HepG2 (cell line): ENCODE measurements at regions not wholly inside any gene's neighbourhood (a gene's known extent, or its start where the extent isn't known, plus 50 kb on each side); places are given as distances from the start of the nearest gene placed in this dataset.

Source experiments
- MYC ChIP-seq: sonication (generic); formaldehyde crosslinking; IDR thresholded peaks from 2 replicates; pipeline ENCODE4 v1.9.0; 2021; ENCODE audit warnings: missing genetic modification reagents, borderline replicate concordance
- TGIF2 ChIP-seq: IDR thresholded peaks from 2 replicates; pipeline ENCODE4 v1.6.1; 2016; ENCODE audit warnings: control low read depth, missing compliant biosample characterization
- ZNF205 ChIP-seq: IDR thresholded peaks from 2 replicates; pipeline ENCODE4 v1.6.1; 2018; ENCODE audit warnings: missing biosample characterization, missing genetic modification reagents
- ZNF746 ChIP-seq: sonication (generic); formaldehyde crosslinking; IDR thresholded peaks from 2 replicates; pipeline ENCODE4 v1.8.0; 2022; ENCODE audit warnings: mild to moderate bottlenecking, missing genetic modification reagents
- ZNF766 ChIP-seq: sonication (generic); formaldehyde crosslinking; IDR thresholded peaks from 2 replicates; pipeline ENCODE4 v1.5.0; 2020; ENCODE audit warnings: missing genetic modification reagents, borderline replicate concordance
- TF ChIP-seq, protein P1 (sequence below): IDR thresholded peaks from 2 replicates; pipeline ENCODE4 v1.6.1; 2012; ENCODE audit warnings: low read depth, low read length, improper control_type of control experiment
- TF ChIP-seq, protein P2 (sequence below): sonication (generic); formaldehyde crosslinking; IDR thresholded peaks from 2 replicates; pipeline ENCODE4 v1.5.0; 2020; ENCODE audit warnings: mild to moderate bottlenecking, missing genetic modification reagents, moderate library complexity
- TF ChIP-seq, protein P3 (sequence below): IDR thresholded peaks from 2 replicates; pipeline ENCODE4 v1.6.1; 2012; ENCODE audit warnings: inconsistent platforms

DNA sequence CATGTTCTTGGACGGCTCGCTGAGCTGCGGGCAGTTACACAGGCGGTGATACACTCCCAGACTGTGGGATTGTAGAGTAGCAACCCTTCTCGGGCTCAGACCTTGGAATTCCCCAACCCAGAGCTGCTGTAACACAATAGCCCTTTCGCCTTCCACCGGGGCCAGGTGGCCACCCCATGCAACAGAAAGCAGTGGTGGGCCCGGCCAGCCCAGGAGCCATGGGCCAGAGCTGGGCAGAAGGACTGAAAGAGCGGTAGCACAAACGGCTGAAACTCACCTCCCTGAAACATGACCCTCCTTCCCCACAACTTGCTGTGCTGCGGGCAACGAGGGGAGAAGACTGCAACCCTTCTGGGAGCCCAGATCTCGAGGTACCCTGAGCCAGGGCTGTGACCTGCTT lies 429.0 kb downstream of the SLITRK1 start:
- TF ChIP-seq, protein P1, sequence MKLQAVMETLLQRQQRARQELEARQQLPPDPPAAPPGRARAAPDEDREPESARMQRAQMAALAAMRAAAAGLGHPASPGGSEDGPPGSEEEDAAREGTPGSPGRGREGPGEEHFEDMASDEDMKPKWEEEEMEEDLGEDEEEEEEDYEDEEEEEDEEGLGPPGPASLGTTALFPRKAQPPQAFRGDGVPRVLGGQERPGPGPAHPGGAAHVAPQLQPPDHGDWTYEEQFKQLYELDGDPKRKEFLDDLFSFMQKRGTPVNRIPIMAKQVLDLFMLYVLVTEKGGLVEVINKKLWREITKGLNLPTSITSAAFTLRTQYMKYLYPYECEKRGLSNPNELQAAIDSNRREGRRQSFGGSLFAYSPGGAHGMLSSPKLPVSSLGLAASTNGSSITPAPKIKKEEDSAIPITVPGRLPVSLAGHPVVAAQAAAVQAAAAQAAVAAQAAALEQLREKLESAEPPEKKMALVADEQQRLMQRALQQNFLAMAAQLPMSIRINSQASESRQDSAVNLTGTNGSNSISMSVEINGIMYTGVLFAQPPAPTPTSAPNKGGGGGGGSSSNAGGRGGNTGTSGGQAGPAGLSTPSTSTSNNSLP: no peak
- TF ChIP-seq, protein P2, sequence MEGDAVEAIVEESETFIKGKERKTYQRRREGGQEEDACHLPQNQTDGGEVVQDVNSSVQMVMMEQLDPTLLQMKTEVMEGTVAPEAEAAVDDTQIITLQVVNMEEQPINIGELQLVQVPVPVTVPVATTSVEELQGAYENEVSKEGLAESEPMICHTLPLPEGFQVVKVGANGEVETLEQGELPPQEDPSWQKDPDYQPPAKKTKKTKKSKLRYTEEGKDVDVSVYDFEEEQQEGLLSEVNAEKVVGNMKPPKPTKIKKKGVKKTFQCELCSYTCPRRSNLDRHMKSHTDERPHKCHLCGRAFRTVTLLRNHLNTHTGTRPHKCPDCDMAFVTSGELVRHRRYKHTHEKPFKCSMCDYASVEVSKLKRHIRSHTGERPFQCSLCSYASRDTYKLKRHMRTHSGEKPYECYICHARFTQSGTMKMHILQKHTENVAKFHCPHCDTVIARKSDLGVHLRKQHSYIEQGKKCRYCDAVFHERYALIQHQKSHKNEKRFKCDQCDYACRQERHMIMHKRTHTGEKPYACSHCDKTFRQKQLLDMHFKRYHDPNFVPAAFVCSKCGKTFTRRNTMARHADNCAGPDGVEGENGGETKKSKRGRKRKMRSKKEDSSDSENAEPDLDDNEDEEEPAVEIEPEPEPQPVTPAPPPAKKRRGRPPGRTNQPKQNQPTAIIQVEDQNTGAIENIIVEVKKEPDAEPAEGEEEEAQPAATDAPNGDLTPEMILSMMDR (CRISPR knock-in tag): no peak
- TF ChIP-seq ZNF746 (CRISPR knock-in tag): no peak
- no peak for TF ChIP-seq MYC (CRISPR knock-in tag)
- TF ChIP-seq ZNF205 (CRISPR knock-in tag): no peak
- TF ChIP-seq, protein P3, sequence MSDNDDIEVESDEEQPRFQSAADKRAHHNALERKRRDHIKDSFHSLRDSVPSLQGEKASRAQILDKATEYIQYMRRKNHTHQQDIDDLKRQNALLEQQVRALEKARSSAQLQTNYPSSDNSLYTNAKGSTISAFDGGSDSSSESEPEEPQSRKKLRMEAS: no peak
- TF ChIP-seq TGIF2 (CRISPR knock-in tag): no peak
- no peak for TF ChIP-seq ZNF766
